HG03442 (cell line): ENCODE measurements at regions not wholly inside any gene's neighbourhood (a gene's known extent, or its start where the extent isn't known, plus 50 kb on each side); places are given as distances from the start of the nearest gene placed in this dataset.

Source experiments
- ATAC-seq: cut with Tn5 transposase; IDR thresholded peaks from one replicate; pipeline ENCODE4 v1.9.1; 2021; ENCODE audit warnings: mild to moderate bottlenecking, moderate library complexity; ENCODE audit not compliant: unreplicated experiment

- ATAC-seq, result no peak
Measured at GRCh38 chr6:149147938-149148718, 169.4 kb upstream of the TAB2 start.

- no peak for ATAC-seq
Measured at GRCh38 chr6:149149653-149150052, 167.9 kb upstream of the TAB2 start.

GRCh38 chr6:149150301-149150700 lies 167.2 kb upstream of the TAB2 start:
- no peak for ATAC-seq

GRCh38 chr6:149150801-149151398 lies 166.6 kb upstream of the TAB2 start:
- peak; percentile 44 for ATAC-seq

GRCh38 chr6:149152521-149152920 lies 165.0 kb upstream of the TAB2 start:
- ATAC-seq, result no peak

- ATAC-seq, result no peak
Measured at GRCh38 chr6:149153100-149153499, 164.4 kb upstream of the TAB2 start.

GRCh38 chr6:149153693-149154092 lies 163.8 kb upstream of the TAB2 start:
- no peak for ATAC-seq

GRCh38 chr6:149154261-149154821 lies 163.2 kb upstream of the TAB2 start:
- ATAC-seq, result no peak

- ATAC-seq, result no peak
Measured at GRCh38 chr6:149157126-149157525, 160.4 kb upstream of the TAB2 start.

GRCh38 chr6:149158076-149158475 lies 159.4 kb upstream of the TAB2 start:
- ATAC-seq, result no peak

GRCh38 chr6:149160943-149161342 lies 156.6 kb upstream of the TAB2 start:
- no peak for ATAC-seq

GRCh38 chr6:149162924-149163323 lies 154.6 kb upstream of the TAB2 start:
- ATAC-seq, result no peak

- no peak for ATAC-seq
Measured at GRCh38 chr6:149164199-149164750, 153.2 kb upstream of the TAB2 start.

- no peak for ATAC-seq
Measured at GRCh38 chr6:149166336-149166735, 151.2 kb upstream of the TAB2 start.

- ATAC-seq, result no peak
Measured at GRCh38 chr6:149166747-149167146, 150.8 kb upstream of the TAB2 start.

GRCh38 chr6:149168968-149169367 lies 148.5 kb upstream of the TAB2 start:
- no peak for ATAC-seq

- ATAC-seq, result no peak
Measured at GRCh38 chr6:149169761-149170511, 147.6 kb upstream of the TAB2 start.

GRCh38 chr6:149170564-149171452 lies 146.7 kb upstream of the TAB2 start:
- ATAC-seq, result no peak

GRCh38 chr6:149173222-149173621 lies 144.3 kb upstream of the TAB2 start:
- no peak for ATAC-seq

GRCh38 chr6:149174962-149175361 lies 142.6 kb upstream of the TAB2 start:
- no peak for ATAC-seq
